ENCODE measurements at regions not wholly inside any gene's neighbourhood (a gene's known extent, or its start where the extent isn't known, plus 50 kb on each side); places are given as distances from the start of the nearest gene placed in this dataset.

GRCh38 chr5:5615569-5615968, 193.1 kb downstream of the ICE1 start:
- Histone ChIP-seq H2BK20ac (ENCODE audit: low read depth, low read length, poor library complexity, severe bottlenecking) (no peak overlapping the region), H4K91ac (ENCODE audit: insufficient read length, low read depth, low read length) (no peak overlapping the region), H3K9ac (ENCODE audit: extremely low read depth, insufficient read length, low read length) (no peak overlapping the region), H4K5ac (ENCODE audit: insufficient read length, low read depth, low read length) (no peak overlapping the region), H3K79me2 (ENCODE audit: insufficient read depth, low read length) (no peaks in the 10 kb centered on the region), H2AFZ (ENCODE audit: low read length) (no peak overlapping the region), H3K4me1 (ENCODE audit: insufficient read depth, low read length) (no peaks in the 10 kb centered on the region), H4K20me1 (ENCODE audit: control insufficient read depth, insufficient read depth, insufficient read length) (no peaks in the 10 kb centered on the region), H3K14ac (ENCODE audit: insufficient read depth, low read length) (no peak overlapping the region), H3K4me2 (ENCODE audit: insufficient read depth, insufficient read length, low read length) (no peak overlapping the region), H2BK15ac (ENCODE audit: low read depth, low read length) (no peak overlapping the region), H3K79me1 (ENCODE audit: insufficient read depth, low read depth, low read length, poor library complexity, severe bottlenecking) (no peaks in the 10 kb centered on the region), H2BK120ac (ENCODE audit: low read depth, low read length, poor library complexity, severe bottlenecking) (no peak overlapping the region), H3K56ac (ENCODE audit: insufficient read length, low read depth, low read length) (no peak overlapping the region), H4K8ac (replicated peaks; ENCODE audit: insufficient read length, low read depth, low read length) (no peak overlapping the region), H3K27me3 (ENCODE audit: insufficient read depth, low read length) (no peaks in the 10 kb centered on the region), H2AK5ac (ENCODE audit: insufficient read length, low read length) (no peak overlapping the region), H2BK12ac (ENCODE audit: insufficient read length, low read depth, low read length) (no peak overlapping the region), H3K9me3 (ENCODE audit: control insufficient read depth, low read depth, low read length) (no peaks in the 10 kb centered on the region), H3K27ac (ENCODE audit: insufficient read length, low read depth, low read length) (no peak overlapping the region), H3K23me2 (ENCODE audit: insufficient read length, low read depth, low read length, poor library complexity, severe bottlenecking) (no peaks in the 10 kb centered on the region), H3K23ac (ENCODE audit: insufficient read length, low read depth, low read length) (no peak overlapping the region), H3K4ac (ENCODE audit: low read depth, low read length) (no peak overlapping the region), H3K18ac (ENCODE audit: insufficient read length, low read depth, low read length) (no peak overlapping the region), H2BK5ac (ENCODE audit: insufficient read length, low read length) (no peak overlapping the region), H3T11ph (ENCODE audit: low read length) (no peak overlapping the region)
- no peak for DNase-seq
- Mint-ChIP-seq H3K4me1 (peaks cover 6 to 9% of the 10 kb centered on the region in 2 experiments), H3K27me3 (ENCODE audit: low read depth) (no peaks in the 10 kb centered on the region), H3K27ac (no peak overlapping the region), H3K4me3 (no peak overlapping the region), H3K36me3 (ENCODE audit: insufficient read depth in 1 of 3, low read depth in 3 of 3) (peaks cover 0 to 5% (median 3%) of the 10 kb centered on the region in 3 experiments; a peak in 3 of 7 replicates), H3K9me3 (peaks cover 5 to 9% of the 10 kb centered on the region in 2 experiments; a peak in 4 of 5 replicates)
- no peak for TF ChIP-seq CTCF (conservative IDR thresholded peaks at IDR 0.05)
- no CpG with 5 or more reads among the region's 1 CpG for WGBS (ENCODE audit: extremely low coverage, insufficient read length, low lambda C conversion rate)
